Mesenchymal stem cell (in vitro differentiated cells and primary cell): ENCODE measurements at regions not wholly inside any gene's neighbourhood (a gene's known extent, or its start where the extent isn't known, plus 50 kb on each side); places are given as distances from the start of the nearest gene placed in this dataset.

Experiments used
- DNase-seq: peaks from one replicate; pipeline ENCODE4 v3.0.0-alpha.2; 2013
- H2AFZ ChIP-seq: one replicate; pipeline ENCODE4 v1.6.1; 2013; ENCODE audit warnings: low read depth, mild to moderate bottlenecking, control low read depth, inconsistent platforms, low read length, moderate library complexity
- H2AK5ac ChIP-seq: 2 replicates; pipeline ENCODE4 v1.6.1; 2013; ENCODE audit warnings: low read length, moderate library complexity, mild to moderate bottlenecking, inconsistent platforms; ENCODE audit not compliant: severe bottlenecking
- H2BK120ac ChIP-seq: one replicate; pipeline ENCODE4 v1.6.1; 2013; ENCODE audit warnings: low read depth, mild to moderate bottlenecking, inconsistent platforms, low read length, moderate library complexity
- H2BK12ac ChIP-seq, 2 experiments: one replicate each; pipeline ENCODE4 v1.6.1; 2013; ENCODE audit warnings: inconsistent platforms in 2 of 2, low read length in 2 of 2, mild to moderate bottlenecking in 2 of 2, moderate library complexity in 2 of 2, control low read depth in 1 of 2
- H2BK15ac ChIP-seq: one replicate; pipeline ENCODE4 v1.6.1; 2013; ENCODE audit warnings: mild to moderate bottlenecking, low read depth, inconsistent platforms; ENCODE audit not compliant: poor library complexity, severe bottlenecking
- H2BK5ac ChIP-seq: 2 replicates; pipeline ENCODE4 v1.6.1; 2013; ENCODE audit warnings: low read depth, mild to moderate bottlenecking, low read length, control low read depth, inconsistent platforms; ENCODE audit not compliant: poor library complexity, severe bottlenecking
- H3K14ac ChIP-seq, 2 experiments: one replicate each; pipeline ENCODE4 v1.6.1; 2013; ENCODE audit warnings: inconsistent platforms in 2 of 2, low read length in 2 of 2, control low read depth in 1 of 2, mild to moderate bottlenecking in 1 of 2, moderate library complexity in 1 of 2
- H3K18ac ChIP-seq, 2 experiments: one replicate each; pipeline ENCODE4 v1.6.1; 2013; ENCODE audit warnings: inconsistent platforms in 2 of 2, low read length in 2 of 2, control low read depth in 1 of 2, low read depth in 1 of 2, mild to moderate bottlenecking in 1 of 2
- H3K23ac ChIP-seq, 2 experiments: one replicate each; pipeline ENCODE4 v1.6.1; 2013; ENCODE audit warnings: inconsistent platforms in 2 of 2, low read length in 2 of 2, mild to moderate bottlenecking in 2 of 2, moderate library complexity in 2 of 2, control low read depth in 1 of 2
- H3K27ac ChIP-seq: 2 replicates; pipeline ENCODE4 v1.5.1; 2013; ENCODE audit warnings: mild to moderate bottlenecking, moderate library complexity, low read length, control low read depth, inconsistent platforms; ENCODE audit not compliant: poor library complexity, severe bottlenecking
- H3K27me3 ChIP-seq, 2 experiments: 2 replicates each; pipeline versions ENCODE4 v1.6.1 to v1.7.0; 2013; ENCODE audit warnings: low read length in 2 of 2, mild to moderate bottlenecking in 2 of 2, moderate library complexity in 2 of 2, control low read depth in 1 of 2, inconsistent platforms in 1 of 2; ENCODE audit not compliant: control insufficient read depth in 1 of 2, insufficient read depth in 1 of 2
- H3K36me3 ChIP-seq, 2 experiments: 2 replicates each; pipeline versions ENCODE4 v1.6.1 to v1.7.0; 2013; ENCODE audit warnings: low read length in 2 of 2, control low read depth in 1 of 2, inconsistent platforms in 1 of 2, low read depth in 1 of 2, mild to moderate bottlenecking in 1 of 2; ENCODE audit not compliant: insufficient read depth in 2 of 2, control insufficient read depth in 1 of 2
- H3K4ac ChIP-seq, 2 experiments: one replicate each; pipeline ENCODE4 v1.6.1; 2013; ENCODE audit warnings: inconsistent platforms in 2 of 2, low read length in 2 of 2, mild to moderate bottlenecking in 2 of 2, moderate library complexity in 2 of 2, control low read depth in 1 of 2, low read depth in 1 of 2
- H3K4me1 ChIP-seq: 2 replicates; pipeline ENCODE4 v1.6.1; 2013; ENCODE audit warnings: low read depth, low read length, control low read depth; ENCODE audit not compliant: control insufficient read depth, insufficient read depth
- H3K4me2 ChIP-seq: 2 replicates; pipeline ENCODE4 v1.6.1; 2013; ENCODE audit warnings: low read length, mild to moderate bottlenecking, inconsistent platforms; ENCODE audit not compliant: poor library complexity, severe bottlenecking
- H3K4me3 ChIP-seq, 2 experiments: 2 replicates each; pipeline versions ENCODE4 v1.5.1 to v1.7.0; 2013; ENCODE audit warnings: low read length in 2 of 2, mild to moderate bottlenecking in 2 of 2, control low read depth in 1 of 2, low read depth in 1 of 2; ENCODE audit not compliant: insufficient read depth in 1 of 2
- H3K79me1 ChIP-seq: replicated peaks from 2 replicates; pipeline ENCODE4 v1.6.1; 2013; ENCODE audit warnings: mild to moderate bottlenecking, control low read depth, low read length, inconsistent platforms; ENCODE audit not compliant: poor library complexity, severe bottlenecking
- H3K9ac ChIP-seq: 2 replicates; pipeline ENCODE4 v1.7.0; 2013; ENCODE audit warnings: mild to moderate bottlenecking, low read length, moderate library complexity
- H3K9me3 ChIP-seq: 2 replicates; pipeline ENCODE4 v1.7.0; 2013; ENCODE audit warnings: mild to moderate bottlenecking, low read length; ENCODE audit not compliant: control insufficient read depth
- H4K8ac ChIP-seq: one replicate; pipeline ENCODE4 v1.6.1; 2013; ENCODE audit warnings: inconsistent platforms, mild to moderate bottlenecking, low read length, moderate library complexity
- H4K91ac ChIP-seq: one replicate; pipeline ENCODE4 v1.6.1; 2013; ENCODE audit warnings: mild to moderate bottlenecking, low read length, inconsistent platforms
- WGBS: methylation state at CpG from one replicate; pipeline ENCODE4 v1.1.7; 2013; ENCODE audit warnings: mixed read lengths; 5-methylcytosine and 5-hydroxymethylcytosine counted together

GRCh38 chr11:116658876-116659535 lies 113.8 kb downstream of the BUD13 start:
- no peak overlapping the region for H2BK5ac ChIP-seq
- no peak overlapping the region for H2AFZ ChIP-seq
- no peak overlapping the region for H3K4me2 ChIP-seq
- no peak overlapping the region for H2BK12ac ChIP-seq
- no peak for DNase-seq
- H3K18ac ChIP-seq: no peak overlapping the region
- H3K9ac ChIP-seq: no peak overlapping the region
- H3K14ac ChIP-seq: no peak overlapping the region
- H3K36me3 ChIP-seq: no peaks in the 10 kb centered on the region
- H2BK120ac ChIP-seq: no peak overlapping the region
- no peak overlapping the region for H2BK15ac ChIP-seq
- H3K4ac ChIP-seq: no peak overlapping the region
- no peaks in the 10 kb centered on the region for H3K4me1 ChIP-seq
- no peaks in the 10 kb centered on the region for H3K79me1 ChIP-seq
- no peak overlapping the region for H3K27ac ChIP-seq
- 78% methylated on average over 14 of the region's 14 CpGs for WGBS
- H2AK5ac ChIP-seq: no peak overlapping the region
- H3K27me3 ChIP-seq: peaks cover 13 to 27% of the 10 kb centered on the region in 2 experiments
- peaks cover 14% of the 10 kb centered on the region for H3K9me3 ChIP-seq
- no peak overlapping the region for H3K23ac ChIP-seq
- no peak overlapping the region for H4K91ac ChIP-seq
- no peak overlapping the region for H3K4me3 ChIP-seq
- H4K8ac ChIP-seq: no peak overlapping the region

GRCh38 chr11:116657842-116658825 lies 114.7 kb downstream of the BUD13 start:
- Histone ChIP-seq H2AFZ (no peak overlapping the region), H3K4ac (no peak overlapping the region), H2BK120ac (no peak overlapping the region), H3K18ac (no peak overlapping the region), H2AK5ac (no peak overlapping the region), H3K4me2 (no peak overlapping the region), H3K27ac (no peak overlapping the region), H3K4me1 (no peaks in the 10 kb centered on the region), H4K91ac (no peak overlapping the region), H2BK5ac (no peak overlapping the region), H3K4me3 (no peak overlapping the region), H3K14ac (no peak overlapping the region), H3K79me1 (no peaks in the 10 kb centered on the region), H3K36me3 (no peaks in the 10 kb centered on the region), H3K9me3 (peaks cover 14% of the 10 kb centered on the region), H3K27me3 (peaks cover 12 to 24% of the 10 kb centered on the region in 2 experiments), H3K9ac (no peak overlapping the region), H4K8ac (no peak overlapping the region), H2BK12ac (no peak overlapping the region), H2BK15ac (no peak overlapping the region), H3K23ac (no peak overlapping the region)
- 79% methylated on average over 8 of the region's 11 CpGs for WGBS
- no peak for DNase-seq

GRCh38 chr11:116656011-116656410 lies 116.8 kb downstream of the BUD13 start:
- H3K9ac ChIP-seq: no peak overlapping the region
- no peak overlapping the region for H3K4ac ChIP-seq
- H3K79me1 ChIP-seq: no peaks in the 10 kb centered on the region
- H3K14ac ChIP-seq: no peak overlapping the region
- no peak overlapping the region for H2BK5ac ChIP-seq
- H3K9me3 ChIP-seq: peaks cover 14% of the 10 kb centered on the region
- H3K4me2 ChIP-seq: no peak overlapping the region
- no peak overlapping the region for H3K27ac ChIP-seq
- H2BK120ac ChIP-seq: no peak overlapping the region
- H2AFZ ChIP-seq: no peak overlapping the region
- H2BK15ac ChIP-seq: no peak overlapping the region
- no peak for DNase-seq
- peaks cover 4 to 19% of the 10 kb centered on the region in 2 experiments for H3K27me3 ChIP-seq
- 84% methylated on average over 4 of the region's 4 CpGs for WGBS
- no peak overlapping the region for H2AK5ac ChIP-seq
- H2BK12ac ChIP-seq: no peak overlapping the region
- H3K18ac ChIP-seq: no peak overlapping the region
- H3K4me3 ChIP-seq: no peak overlapping the region
- H3K4me1 ChIP-seq: no peaks in the 10 kb centered on the region
- H3K23ac ChIP-seq: no peak overlapping the region
- no peak overlapping the region for H4K8ac ChIP-seq
- H4K91ac ChIP-seq: no peak overlapping the region
- H3K36me3 ChIP-seq: no peaks in the 10 kb centered on the region

- no peak overlapping the region for H2BK5ac ChIP-seq
- H3K4me1 ChIP-seq: no peaks in the 10 kb centered on the region
- H3K9me3 ChIP-seq: peaks cover 14% of the 10 kb centered on the region
- no peaks in the 10 kb centered on the region for H3K36me3 ChIP-seq
- no peak overlapping the region for H3K23ac ChIP-seq
- no peak overlapping the region for H3K27ac ChIP-seq
- no peak overlapping the region for H2BK12ac ChIP-seq
- 64% methylated on average over 1 of the region's 1 CpG for WGBS
- H3K18ac ChIP-seq: no peak overlapping the region
- no peak overlapping the region for H2AFZ ChIP-seq
- no peak overlapping the region for H3K14ac ChIP-seq
- no peak overlapping the region for H3K4me2 ChIP-seq
- no peaks in the 10 kb centered on the region for H3K79me1 ChIP-seq
- H4K8ac ChIP-seq: no peak overlapping the region
- peaks cover 9 to 26% of the 10 kb centered on the region in 2 experiments for H3K27me3 ChIP-seq
- H2BK15ac ChIP-seq: no peak overlapping the region
- no peak overlapping the region for H2BK120ac ChIP-seq
- H3K9ac ChIP-seq: no peak overlapping the region
- no peak overlapping the region for H4K91ac ChIP-seq
- DNase-seq: no peak
- no peak overlapping the region for H3K4ac ChIP-seq
- H3K4me3 ChIP-seq: no peak overlapping the region
- H2AK5ac ChIP-seq: no peak overlapping the region
Observed at GRCh38 chr11:116654526-116654925, 118.3 kb downstream of the BUD13 start.
